DOHH2 (cell line): ENCODE measurements at regions not wholly inside any gene's neighbourhood (a gene's known extent, or its start where the extent isn't known, plus 50 kb on each side); places are given as distances from the start of the nearest gene placed in this dataset.

Experiments
- H3F3A ChIP-seq: fragments of 200-600 bp; sonication (generic), shearing (Covaris generic); 2 replicates; pipeline ENCODE4 v1.6.0; 2016; ENCODE audit warnings: antibody characterized with exemption, mild to moderate bottlenecking; ENCODE audit not compliant: control insufficient read depth, insufficient read depth
- H3K27ac ChIP-seq: fragments of 200-600 bp; sonication (generic); 2 replicates; pipeline ENCODE4 v1.5.1; 2014; ENCODE audit warnings: low read depth, mild to moderate bottlenecking, low read length, moderate library complexity
- H3K27me3 ChIP-seq: fragments of 200-600 bp; sonication (generic); 2 replicates; pipeline ENCODE4 v1.6.1; 2014; ENCODE audit warnings: mild to moderate bottlenecking, low read length, mixed read lengths; ENCODE audit not compliant: control insufficient read depth
- H3K36me3 ChIP-seq: fragments of 200-600 bp; sonication (generic); 2 replicates; pipeline ENCODE4 v1.6.1; 2014; ENCODE audit warnings: mild to moderate bottlenecking, low read length, moderate library complexity, mixed read lengths; ENCODE audit not compliant: control insufficient read depth
- H3K4me1 ChIP-seq: fragments of 200-600 bp; sonication (generic); 2 replicates; pipeline ENCODE4 v1.6.1; 2014; ENCODE audit warnings: mild to moderate bottlenecking, low read length, mixed read lengths; ENCODE audit not compliant: control insufficient read depth
- H3K4me2 ChIP-seq: fragments of 200-600 bp; sonication (generic); 2 replicates; pipeline ENCODE4 v1.6.0; 2014; ENCODE audit warnings: mild to moderate bottlenecking, low read length, moderate library complexity
- H3K4me3 ChIP-seq: fragments of 200-600 bp; sonication (generic); 2 replicates; pipeline ENCODE4 v1.5.1; 2014; ENCODE audit warnings: mild to moderate bottlenecking, low read length, mixed read lengths
- H3K79me2 ChIP-seq: fragments of 200-600 bp; sonication (generic); 2 replicates; pipeline ENCODE4 v1.6.1; 2014; ENCODE audit warnings: mild to moderate bottlenecking, low read length, mixed read lengths; ENCODE audit not compliant: control insufficient read depth
- H3K9me2 ChIP-seq: fragments of 200-600 bp; sonication (generic); replicated peaks from 2 replicates; pipeline ENCODE4 v1.6.1; 2014; ENCODE audit warnings: mild to moderate bottlenecking, low read length, mixed read lengths; ENCODE audit not compliant: control insufficient read depth
- H3K9me3 ChIP-seq: fragments of 200-600 bp; sonication (generic); 2 replicates; pipeline ENCODE4 v1.6.1; 2014; ENCODE audit warnings: antibody characterized with exemption, low read length, mixed read lengths; ENCODE audit not compliant: control insufficient read depth, insufficient read depth
- H4K20me1 ChIP-seq: fragments of 200-600 bp; sonication (generic); 2 replicates; pipeline ENCODE4 v1.6.0; 2014; ENCODE audit warnings: low read depth, mild to moderate bottlenecking, antibody characterized with exemption, low read length, moderate library complexity; ENCODE audit not compliant: control insufficient read depth, insufficient read depth
- CTCF ChIP-seq: fragments of 200-600 bp; sonication (generic); IDR thresholded peaks from one replicate; pipeline ENCODE4 v1.5.1; 2014; ENCODE audit warnings: antibody characterized with exemption, mild to moderate bottlenecking, low read depth, low read length; ENCODE audit not compliant: poor library complexity, severe bottlenecking
- EZH2phosphoT487 ChIP-seq: fragments of 200-600 bp; sonication (generic); IDR thresholded peaks from 2 replicates; pipeline ENCODE4 v1.6.1; 2017; ENCODE audit warnings: borderline replicate concordance, mild to moderate bottlenecking, antibody characterized with exemption, low read length, moderate library complexity, mixed read lengths

GRCh38 chr10:36094096-36094495 lies 452.0 kb upstream of the FZD8 start:
- Histone ChIP-seq H3K79me2 (no peaks in the 10 kb centered on the region), H3K36me3 (no peaks in the 10 kb centered on the region), H3K4me1 (no peaks in the 10 kb centered on the region), H3K27ac (no peak overlapping the region), H3K4me2 (no peak overlapping the region), H3F3A (no peaks in the 10 kb centered on the region), H4K20me1 (no peaks in the 10 kb centered on the region), H3K27me3 (no peaks in the 10 kb centered on the region), H3K9me2 (no peaks in the 10 kb centered on the region), H3K9me3 (no peaks in the 10 kb centered on the region; the same call in 1 of the 2 replicates), H3K4me3 (no peak overlapping the region)
- TF ChIP-seq CTCF (no peak), EZH2phosphoT487 (no peak)

- Histone ChIP-seq H3K4me2 (no peak overlapping the region), H3K9me2 (no peaks in the 10 kb centered on the region), H3K4me3 (no peak overlapping the region), H4K20me1 (no peaks in the 10 kb centered on the region), H3K9me3 (no peaks in the 10 kb centered on the region; the same call in 1 of the 2 replicates), H3K27me3 (no peaks in the 10 kb centered on the region), H3K27ac (no peak overlapping the region), H3F3A (no peaks in the 10 kb centered on the region), H3K4me1 (no peaks in the 10 kb centered on the region), H3K79me2 (no peaks in the 10 kb centered on the region), H3K36me3 (no peaks in the 10 kb centered on the region)
- TF ChIP-seq EZH2phosphoT487 (no peak), CTCF (no peak)
Measured at GRCh38 chr10:36092116-36092515, 450.0 kb upstream of the FZD8 start.

- H3K27me3 ChIP-seq: no peaks in the 10 kb centered on the region
Measured at GRCh38 chr10:36091007-36091406, 448.9 kb upstream of the FZD8 start.

More at GRCh38 chr10:36091007-36091406, 448.9 kb upstream of the FZD8 start:
- TF ChIP-seq EZH2phosphoT487: no peak
- no peak for TF ChIP-seq CTCF
- Histone ChIP-seq H3K4me3 (no peak overlapping the region), H3K9me3 (no peaks in the 10 kb centered on the region; the same call in 1 of the 2 replicates), H4K20me1 (no peaks in the 10 kb centered on the region), H3F3A (no peaks in the 10 kb centered on the region), H3K4me1 (no peaks in the 10 kb centered on the region), H3K9me2 (no peaks in the 10 kb centered on the region), H3K36me3 (no peaks in the 10 kb centered on the region), H3K27ac (no peak overlapping the region), H3K79me2 (no peaks in the 10 kb centered on the region), H3K4me2 (no peak overlapping the region)
